Left ventricle myocardium inferior (tissue), 1 donor: ENCODE measurements at regions not wholly inside any gene's neighbourhood (a gene's known extent, or its start where the extent isn't known, plus 50 kb on each side); places are given as distances from the start of the nearest gene placed in this dataset.

Source experiments
- DNase-seq: peaks from one replicate; pipeline ENCODE4 v3.0.0-alpha.2; 2020
- H3K27ac ChIP-seq: fragments of 200-600 bp; replicated peaks from 2 replicates; pipeline ENCODE4 v1.8.0; 2021
- H3K27me3 ChIP-seq: fragments of 200-600 bp; 2 replicates; pipeline ENCODE4 v1.8.0; 2021; ENCODE audit warnings: low read depth
- H3K36me3 ChIP-seq: fragments of 200-600 bp; 2 replicates; pipeline ENCODE4 v1.8.0; 2021
- H3K4me1 ChIP-seq: fragments of 200-600 bp; 2 replicates; pipeline ENCODE4 v1.8.0; 2021
- H3K4me3 ChIP-seq: fragments of 200-600 bp; 2 replicates; pipeline ENCODE4 v1.8.0; 2021; ENCODE audit warnings: mild to moderate bottlenecking, moderate library complexity
- H3K9me3 ChIP-seq: fragments of 200-600 bp; replicated peaks from 2 replicates; pipeline ENCODE4 v1.8.0; 2021
- CTCF ChIP-seq: fragments of 200-600 bp; IDR thresholded peaks from 2 replicates; pipeline ENCODE4 v1.8.0; 2021; ENCODE audit warnings: antibody characterized with exemption, mild to moderate bottlenecking, borderline replicate concordance
- intact Hi-C: fragments of 100-400 bp; cut with micrococcal nuclease; formaldehyde crosslinking; loops from one replicate; pipeline ENCODE4 v1.11.0; 2022
- donor health status: DM: no; HTN: yes; CAD: no; lungs with severe emphysema.

GRCh38 chr11:116665523-116665922 is 107.3 kb downstream of the BUD13 start:
- Histone ChIP-seq H3K27ac (no peak overlapping the region), H3K4me3 (no peak overlapping the region), H3K4me1 (no peaks in the 10 kb centered on the region), H3K36me3 (no peaks in the 10 kb centered on the region), H3K9me3 (peaks cover 45% of the 10 kb centered on the region), H3K27me3 (peaks cover 56% of the 10 kb centered on the region)
- intact Hi-C loops: no loop called here
- DNase-seq: no peak
- no peak for TF ChIP-seq CTCF

GRCh38 chr11:116661056-116661455 is 111.7 kb downstream of the BUD13 start:
- Histone ChIP-seq H3K27ac (no peak overlapping the region), H3K4me3 (no peak overlapping the region), H3K4me1 (no peaks in the 10 kb centered on the region), H3K27me3 (peaks cover 58% of the 10 kb centered on the region), H3K9me3 (peaks cover 21% of the 10 kb centered on the region), H3K36me3 (no peaks in the 10 kb centered on the region)
- DNase-seq: no peak
- intact Hi-C loops: no loop called here
- TF ChIP-seq CTCF: no peak

- no peak for DNase-seq
- Histone ChIP-seq H3K27me3 (peaks cover 67% of the 10 kb centered on the region), H3K4me3 (no peak overlapping the region), H3K27ac (no peak overlapping the region), H3K36me3 (no peaks in the 10 kb centered on the region), H3K4me1 (no peaks in the 10 kb centered on the region), H3K9me3 (peaks cover 17% of the 10 kb centered on the region)
- intact Hi-C loops: no loop called here
- no peak for TF ChIP-seq CTCF
These were observed 112.8 kb downstream of the BUD13 start for GRCh38 chr11:116660011-116660410.

GRCh38 chr11:116658876-116659535 is 113.8 kb downstream of the BUD13 start:
- TF ChIP-seq CTCF: no peak
- H3K27ac ChIP-seq: no peak overlapping the region
- no peaks in the 10 kb centered on the region for H3K4me1 ChIP-seq
- peaks cover 71% of the 10 kb centered on the region for H3K27me3 ChIP-seq
- no peak for DNase-seq
- no peak overlapping the region for H3K4me3 ChIP-seq
- H3K36me3 ChIP-seq: no peaks in the 10 kb centered on the region
- intact Hi-C loops: no loop called here
- peaks cover 13% of the 10 kb centered on the region for H3K9me3 ChIP-seq

GRCh38 chr11:116657842-116658825 is 114.7 kb downstream of the BUD13 start:
- TF ChIP-seq CTCF: no peak
- no peak for DNase-seq

More at GRCh38 chr11:116657842-116658825, 114.7 kb downstream of the BUD13 start:
- Histone ChIP-seq H3K4me1 (no peaks in the 10 kb centered on the region), H3K36me3 (no peaks in the 10 kb centered on the region), H3K27me3 (peaks cover 66% of the 10 kb centered on the region), H3K27ac (no peak overlapping the region), H3K9me3 (peaks cover 13% of the 10 kb centered on the region), H3K4me3 (no peak overlapping the region)
- intact Hi-C loops: no loop called here
